ENCODE measurements at regions not wholly inside any gene's neighbourhood (a gene's known extent, or its start where the extent isn't known, plus 50 kb on each side); places are given as distances from the start of the nearest gene placed in this dataset.

- Mint-ChIP-seq H3K36me3 (ENCODE audit: unreplicated experiment) (no peaks in the 10 kb centered on the region), H3K4me3 (ENCODE audit: unreplicated experiment) (no peak overlapping the region), H3K27me3 (ENCODE audit: unreplicated experiment) (no peaks in the 10 kb centered on the region), H3K4me1 (ENCODE audit: unreplicated experiment) (peaks cover 15% of the 10 kb centered on the region), H3K27ac (ENCODE audit: unreplicated experiment) (no peak overlapping the region), H3K9me3 (ENCODE audit: unreplicated experiment) (no peaks in the 10 kb centered on the region)
- TF ChIP-seq, protein P1, sequence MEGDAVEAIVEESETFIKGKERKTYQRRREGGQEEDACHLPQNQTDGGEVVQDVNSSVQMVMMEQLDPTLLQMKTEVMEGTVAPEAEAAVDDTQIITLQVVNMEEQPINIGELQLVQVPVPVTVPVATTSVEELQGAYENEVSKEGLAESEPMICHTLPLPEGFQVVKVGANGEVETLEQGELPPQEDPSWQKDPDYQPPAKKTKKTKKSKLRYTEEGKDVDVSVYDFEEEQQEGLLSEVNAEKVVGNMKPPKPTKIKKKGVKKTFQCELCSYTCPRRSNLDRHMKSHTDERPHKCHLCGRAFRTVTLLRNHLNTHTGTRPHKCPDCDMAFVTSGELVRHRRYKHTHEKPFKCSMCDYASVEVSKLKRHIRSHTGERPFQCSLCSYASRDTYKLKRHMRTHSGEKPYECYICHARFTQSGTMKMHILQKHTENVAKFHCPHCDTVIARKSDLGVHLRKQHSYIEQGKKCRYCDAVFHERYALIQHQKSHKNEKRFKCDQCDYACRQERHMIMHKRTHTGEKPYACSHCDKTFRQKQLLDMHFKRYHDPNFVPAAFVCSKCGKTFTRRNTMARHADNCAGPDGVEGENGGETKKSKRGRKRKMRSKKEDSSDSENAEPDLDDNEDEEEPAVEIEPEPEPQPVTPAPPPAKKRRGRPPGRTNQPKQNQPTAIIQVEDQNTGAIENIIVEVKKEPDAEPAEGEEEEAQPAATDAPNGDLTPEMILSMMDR (IDR thresholded peaks at IDR 0.05): no peak
- no peak for DNase-seq (ENCODE audit: extremely low spot score, unreplicated experiment)
Observed at GRCh38 chr6:137801352-137802114, 65.5 kb upstream of the TNFAIP3 start.

DNA sequence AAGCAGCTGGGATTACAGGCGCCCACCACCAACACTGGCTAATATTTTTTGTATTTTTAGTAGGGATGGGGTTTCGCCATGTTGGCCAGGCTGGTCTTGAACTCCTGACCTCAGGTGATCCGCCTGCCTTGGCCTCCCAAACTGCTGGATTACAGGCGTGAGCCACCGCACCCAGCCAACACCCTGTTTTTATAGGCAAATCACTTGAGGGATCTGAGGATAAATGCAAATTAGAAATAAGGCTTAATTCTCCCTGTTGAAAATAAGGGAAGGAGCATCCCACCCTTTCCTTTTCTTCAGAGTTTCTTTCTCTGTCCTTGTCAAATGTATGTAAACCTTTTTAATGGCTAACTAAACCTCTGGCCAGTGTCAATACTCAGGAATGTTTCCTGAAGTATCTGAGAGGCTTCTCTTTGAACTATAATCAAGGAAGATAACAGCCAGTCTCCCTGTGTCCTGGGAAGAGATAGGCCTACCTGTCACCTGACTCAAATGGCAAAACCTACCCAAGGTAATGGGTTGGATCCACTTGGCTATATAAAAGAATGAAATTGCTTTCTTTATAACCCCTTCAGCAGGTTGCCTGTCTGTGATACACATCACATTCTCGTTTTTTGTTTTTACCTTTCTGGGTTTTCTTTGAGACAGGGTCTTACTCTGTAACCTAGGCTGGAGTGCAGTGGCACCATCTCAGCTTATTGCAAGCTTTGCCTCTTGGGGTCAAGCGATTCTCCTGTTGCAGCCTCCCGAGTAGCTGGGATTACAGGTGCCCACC lies 64.5 kb upstream of the TNFAIP3 start:
- no peak overlapping the region for H3K27ac Mint-ChIP-seq (ENCODE audit: unreplicated experiment)
- peaks cover 16% of the 10 kb centered on the region for H3K4me1 Mint-ChIP-seq (ENCODE audit: unreplicated experiment)
- H3K27me3 Mint-ChIP-seq (ENCODE audit: unreplicated experiment): no peaks in the 10 kb centered on the region
- TF ChIP-seq, protein P1 (IDR thresholded peaks at IDR 0.05): no peak
- H3K9me3 Mint-ChIP-seq (ENCODE audit: unreplicated experiment): no peaks in the 10 kb centered on the region
- no peaks in the 10 kb centered on the region for H3K36me3 Mint-ChIP-seq (ENCODE audit: unreplicated experiment)
- DNase-seq (ENCODE audit: extremely low spot score, unreplicated experiment): no peak
- no peak overlapping the region for H3K4me3 Mint-ChIP-seq (ENCODE audit: unreplicated experiment)

DNA sequence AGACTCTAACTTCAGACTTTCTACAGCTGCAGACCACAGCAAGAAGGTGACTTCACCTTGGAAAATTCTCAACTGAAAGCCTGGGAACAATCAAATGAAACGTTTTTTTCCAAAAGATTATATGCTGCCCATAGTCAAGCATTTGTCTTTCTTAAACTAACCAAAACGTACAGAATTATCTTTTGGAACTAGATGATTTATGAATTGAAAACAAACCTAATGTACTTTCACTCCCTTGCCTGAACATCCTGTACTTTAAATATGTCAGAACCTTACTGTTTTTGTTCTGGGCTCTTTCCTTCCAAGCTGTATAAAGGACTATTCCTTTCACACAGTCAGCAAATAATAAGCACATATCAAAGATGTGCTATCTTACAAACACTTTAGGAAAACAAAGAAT lies 62.4 kb upstream of the TNFAIP3 start:
- H3K27ac Mint-ChIP-seq (ENCODE audit: unreplicated experiment): peak overlapping the region; percentile 40
- DNase-seq (ENCODE audit: extremely low spot score, unreplicated experiment): no peak

GRCh38 chr6:137805622-137806021 lies 61.4 kb upstream of the TNFAIP3 start:
- Mint-ChIP-seq H3K9me3 (ENCODE audit: unreplicated experiment) (no peaks in the 10 kb centered on the region), H3K27ac (ENCODE audit: unreplicated experiment) (no peak overlapping the region), H3K4me1 (ENCODE audit: unreplicated experiment) (peaks cover 35% of the 10 kb centered on the region), H3K4me3 (ENCODE audit: unreplicated experiment) (no peak overlapping the region), H3K36me3 (ENCODE audit: unreplicated experiment) (no peaks in the 10 kb centered on the region), H3K27me3 (ENCODE audit: unreplicated experiment) (no peaks in the 10 kb centered on the region)
- TF ChIP-seq, protein P1 (IDR thresholded peaks at IDR 0.05): no peak
- DNase-seq (ENCODE audit: extremely low spot score, unreplicated experiment): no peak

More for the DNA sequence above, 62.4 kb upstream of the TNFAIP3 start:
- TF ChIP-seq, protein P1 (IDR thresholded peaks at IDR 0.05): no peak
- Mint-ChIP-seq H3K36me3 (ENCODE audit: unreplicated experiment) (no peaks in the 10 kb centered on the region), H3K27me3 (ENCODE audit: unreplicated experiment) (no peaks in the 10 kb centered on the region), H3K4me3 (ENCODE audit: unreplicated experiment) (no peak overlapping the region), H3K4me1 (ENCODE audit: unreplicated experiment) (peaks cover 35% of the 10 kb centered on the region), H3K9me3 (ENCODE audit: unreplicated experiment) (no peaks in the 10 kb centered on the region)

Data from osteocyte (in vitro differentiated cells).